GM12878 (cell line): ENCODE measurements at regions not wholly inside any gene's neighbourhood (a gene's known extent, or its start where the extent isn't known, plus 50 kb on each side); places are given as distances from the start of the nearest gene placed in this dataset.

ENCODE experiments used
- CTCF ChIP-seq, 3 experiments: IDR thresholded peaks in 2 of 3; conservative IDR thresholded peaks in 1 of 3; 2 replicates each; pipeline ENCODE4 v1.5.1; 2011; ENCODE audit warnings: low read depth in 3 of 3, low read length in 3 of 3, mild to moderate bottlenecking in 3 of 3, control low read depth in 2 of 3, moderate library complexity in 2 of 3, inconsistent platforms in 1 of 3, mixed read lengths in 1 of 3; ENCODE audit not compliant: control insufficient read depth in 2 of 3, insufficient read depth in 1 of 3; ENCODE audit errors: extremely low read depth in 1 of 3
- EZH2 ChIP-seq: IDR thresholded peaks from 2 replicates; pipeline ENCODE4 v1.6.1; 2012; ENCODE audit warnings: low read depth, mild to moderate bottlenecking, control low read depth, inconsistent platforms, low read length, borderline replicate concordance; ENCODE audit not compliant: control insufficient read depth
- POLR2A ChIP-seq: IDR thresholded peaks from 2 replicates; pipeline ENCODE4 v1.6.1; 2011; ENCODE audit warnings: low read depth, mild to moderate bottlenecking, low read length
- RCOR1 ChIP-seq: conservative IDR thresholded peaks from 2 replicates; pipeline ENCODE4 v1.6.1; 2012; ENCODE audit warnings: low read depth, low read length, improper control_type of control experiment

- TF ChIP-seq POLR2A (no peak), CTCF (IDR thresholded peaks at IDR 0.05 in 2 of 3, conservative IDR thresholded peaks at IDR 0.05 in 1 of 3; ENCODE audit: control insufficient read depth in 2 of 3, extremely low read depth in 1 of 3, insufficient read depth in 1 of 3, low read depth in 3 of 3, low read length in 3 of 3) (no peak), RCOR1 (no peak), EZH2 (no peak)
Measured at GRCh38 chr1:215031392-215031791, 51.1 kb upstream of the KCNK2 start.
